GM12878 (cell line): ENCODE measurements at regions not wholly inside any gene's neighbourhood (a gene's known extent, or its start where the extent isn't known, plus 50 kb on each side); places are given as distances from the start of the nearest gene placed in this dataset.
A peak's percentile ranks its signal among the peaks of the same experiment; 100 is the strongest.

ENCODE experiments used
- ATAC-seq: fragments of 200-7000 bp; cut with Tn5 transposase; 3 replicates; pipeline ENCODE4 v1.9.1; 2020; ENCODE audit warnings: mild to moderate bottlenecking, moderate library complexity
- BruUV-seq: library from RNA; stranded (reverse); fragments of 400-500 nt; replicated peaks from 2 replicates; lab custom pipeline; 2021; lab: Mats Ljungman, UMichigan
- CTCF ChIA-PET: fragments of 300-600 bp; sonication (Branson Sonifier 250); formaldehyde crosslinking; extraction: SDS; loops from one replicate; lab custom pipeline; 2021; ENCODE audit warnings: inconsistent platforms; lab: Yijun Ruan, JAX
- POLR2A ChIA-PET: fragments of 350-600 bp; formaldehyde crosslinking; extraction: SDS; loops from one replicate; lab custom pipeline; 2021; ENCODE audit warnings: inconsistent platforms; lab: Charles Lee
- RAD21 ChIA-PET: fragments of 300-600 bp; sonication (Branson Sonifier 250); formaldehyde crosslinking; loops from one replicate; lab custom pipeline; 2023; ENCODE audit warnings: antibody characterized with exemption; ENCODE audit not compliant: unreplicated experiment; lab: Charles Lee
- SMC1A ChIA-PET: fragments of 300-600 bp; sonication (Branson Sonifier 250); formaldehyde crosslinking; loops from one replicate; lab custom pipeline; 2023; ENCODE audit not compliant: unreplicated experiment, uncharacterized antibody; lab: Charles Lee
- DNase-seq: peaks from one replicate; pipeline ENCODE4 v3.0.0-alpha.2; 2011; ENCODE audit warnings: low read depth, low spot score
- FAIRE-seq: peaks from 3 replicates; lab custom pipeline; 2011; peaks lifted over from hg19 to GRCh38; lab: Jason Lieb, UNC
- H2AFZ ChIP-seq: 2 replicates; pipeline ENCODE4 v1.6.0; 2011; ENCODE audit warnings: low read depth, low read length, control low read depth; ENCODE audit not compliant: control insufficient read depth
- H3K27ac ChIP-seq: 2 replicates; pipeline ENCODE4 v1.5.1; 2011; ENCODE audit warnings: control low read depth; ENCODE audit not compliant: control insufficient read depth, insufficient read depth
- H3K27me3 ChIP-seq, 2 experiments: replicated peaks in 1 of 2; 2 replicates each; pipeline versions ENCODE4 v1.6.0 to v1.6.1; 2011; ENCODE audit warnings: low read length in 1 of 2; ENCODE audit not compliant: control insufficient read depth in 2 of 2, insufficient read depth in 2 of 2
- H3K36me3 ChIP-seq, 2 experiments: 2 replicates each; pipeline ENCODE4 v1.5.1; 2011; ENCODE audit warnings: low read length in 1 of 2; ENCODE audit not compliant: control insufficient read depth in 2 of 2, insufficient read depth in 2 of 2
- H3K4me1 ChIP-seq: 2 replicates; pipeline ENCODE4 v1.6.1; 2011; ENCODE audit warnings: mild to moderate bottlenecking, low read length, moderate library complexity, mixed read lengths; ENCODE audit not compliant: control insufficient read depth, insufficient read depth
- H3K4me2 ChIP-seq: 2 replicates; pipeline ENCODE4 v1.6.0; 2011; ENCODE audit warnings: control low read depth; ENCODE audit not compliant: control insufficient read depth, insufficient read depth
- H3K4me3 ChIP-seq: fragments of 200-600 bp; sonication (generic); 2 replicates; pipeline ENCODE4 v1.5.1; 2016
- H3K79me2 ChIP-seq: 2 replicates; pipeline ENCODE4 v1.6.0; 2011; ENCODE audit warnings: low read length; ENCODE audit not compliant: control insufficient read depth, insufficient read depth
- H3K9ac ChIP-seq: 2 replicates; pipeline ENCODE4 v1.8.0; 2011; ENCODE audit warnings: low read length, control low read depth, mixed read lengths; ENCODE audit not compliant: control insufficient read depth, insufficient read depth
- H3K9me3 ChIP-seq: replicated peaks from 3 replicates; pipeline ENCODE4 v1.5.1; 2011; ENCODE audit warnings: mild to moderate bottlenecking, low read length; ENCODE audit not compliant: control insufficient read depth, insufficient read depth
- H4K20me1 ChIP-seq: 2 replicates; pipeline ENCODE4 v1.6.0; 2011; ENCODE audit not compliant: control insufficient read depth, insufficient read depth
- BRCA1 ChIP-seq: IDR thresholded peaks from 2 replicates; pipeline ENCODE4 v1.6.1; 2011; ENCODE audit warnings: low read depth, low read length, improper control_type of control experiment
- CEBPB ChIP-seq, 2 experiments: fragments of 150-350 bp in 1 of 2; IDR thresholded peaks; 2 replicates each; pipeline ENCODE4 v1.6.1; 2012 to 2014; ENCODE audit warnings: low read depth in 2 of 2, low read length in 2 of 2, borderline replicate concordance in 1 of 2, inconsistent platforms in 1 of 2
- CTCF ChIP-seq, 3 experiments: IDR thresholded peaks in 2 of 3; conservative IDR thresholded peaks in 1 of 3; 2 replicates each; pipeline ENCODE4 v1.5.1; 2011; ENCODE audit warnings: low read depth in 3 of 3, low read length in 3 of 3, mild to moderate bottlenecking in 3 of 3, control low read depth in 2 of 3, moderate library complexity in 2 of 3, inconsistent platforms in 1 of 3, mixed read lengths in 1 of 3; ENCODE audit not compliant: control insufficient read depth in 2 of 3, insufficient read depth in 1 of 3; ENCODE audit errors: extremely low read depth in 1 of 3
- DPF2 ChIP-seq: fragments of 450-650 bp; IDR thresholded peaks from 2 replicates; pipeline ENCODE4 v1.6.1; 2017; ENCODE audit warnings: mild to moderate bottlenecking
- ESRRA ChIP-seq: IDR thresholded peaks from 2 replicates; pipeline ENCODE4 v1.6.1; 2012; ENCODE audit warnings: mild to moderate bottlenecking, low read length, improper control_type of control experiment
- NFYB ChIP-seq: IDR thresholded peaks from 2 replicates; pipeline ENCODE4 v1.6.1; 2011; ENCODE audit warnings: low read depth, mild to moderate bottlenecking, low read length, improper control_type of control experiment, moderate library complexity; ENCODE audit not compliant: insufficient read depth
- RAD21 ChIP-seq: IDR thresholded peaks from 2 replicates; pipeline ENCODE4 v1.6.1; 2011; ENCODE audit warnings: mild to moderate bottlenecking, low read depth, low read length, moderate library complexity; ENCODE audit not compliant: insufficient read depth
- RAD51 ChIP-seq: fragments of 450-650 bp; IDR thresholded peaks from 2 replicates; pipeline ENCODE4 v1.6.1; 2016; ENCODE audit warnings: moderate library complexity, mild to moderate bottlenecking, inconsistent platforms
- SMAD1 ChIP-seq: fragments of 450-650 bp; IDR thresholded peaks from 2 replicates; pipeline ENCODE4 v1.6.1; 2018; ENCODE audit warnings: mild to moderate bottlenecking, low read depth; ENCODE audit not compliant: partially characterized antibody
- SMC3 ChIP-seq: IDR thresholded peaks from 2 replicates; pipeline ENCODE4 v1.6.1; 2011; ENCODE audit warnings: low read length, improper control_type of control experiment, borderline replicate concordance
- YY1 ChIP-seq: IDR thresholded peaks from 2 replicates; pipeline ENCODE4 v1.6.1; 2011; ENCODE audit warnings: low read depth, mild to moderate bottlenecking, low read length
- WGBS: methylation state at CpG from one replicate; pipeline ENCODE4 v1.1.6; 2016; ENCODE audit warnings: low lambda C conversion rate; ENCODE audit not compliant: insufficient replicate concordance, insufficient coverage; ENCODE audit errors: missing lambda C conversion rate; 5-methylcytosine and 5-hydroxymethylcytosine counted together
- in situ Hi-C: fragments of 300-500 bp; cut with MboI; formaldehyde crosslinking; loops from 9 replicates; pipeline ENCODE4 v1.14.3; 2018; ENCODE audit warnings: mixed read lengths
- intact Hi-C: fragments of 100-400 bp; cut with micrococcal nuclease; formaldehyde crosslinking; loops from one replicate; pipeline ENCODE4 v1.14.2; 2022; ENCODE audit not compliant: unreplicated experiment

GRCh38 chr16:72241930-72242329 lies 70.0 kb upstream of the PMFBP1 start:
- Histone ChIP-seq H3K4me1 (peaks cover 7% of the 10 kb centered on the region), H3K9me3 (no peaks in the 10 kb centered on the region), H3K27ac (no peak overlapping the region), H4K20me1 (no peaks in the 10 kb centered on the region), H3K36me3 (no peaks in the 10 kb centered on the region), H3K4me3 (no peak overlapping the region), H3K79me2 (no peaks in the 10 kb centered on the region), H3K9ac (no peak overlapping the region), H2AFZ (no peak overlapping the region)
- intact Hi-C loops = loop anchor here (1.0 to 10.0 kb wide), 2 partner anchors 117 to 225 kb away; no protein-coding TSS in a partner anchor
- SMC1A ChIA-PET = no interaction called here
- no TSS peak for BruUV-seq
- RAD21 ChIA-PET = no interaction called here
- FAIRE-seq (no peak), DNase-seq (no peak), ATAC-seq (peak; percentile 65)
- CTCF ChIA-PET = no interaction called here
- 33% methylated on average over 7 of the region's 7 CpGs for WGBS
- POLR2A ChIA-PET = no interaction called here
- TF ChIP-seq RAD21 = peak; percentile 57
- peak; percentile 16; the same call in 1 of the 2 replicates for TF ChIP-seq SMC3
- no peak for TF ChIP-seq SMAD1
- TF ChIP-seq YY1 = peak; percentile 23; the same call in 1 of the 2 replicates
- peak; percentile 36 to 54 (median 41); a peak in 5 of 6 replicates for TF ChIP-seq CTCF (IDR thresholded peaks at IDR 0.05 in 2 of 3, conservative IDR thresholded peaks at IDR 0.05 in 1 of 3; ENCODE audit: control insufficient read depth in 2 of 3, extremely low read depth in 1 of 3, insufficient read depth in 1 of 3, low read depth in 3 of 3, low read length in 3 of 3)
- TF ChIP-seq, all 136 proteins: peak for 4
- Histone ChIP-seq H3K27me3 (no peaks in the 10 kb centered on the region), H3K4me2 (no peak overlapping the region)
- in situ Hi-C loops = no loop called here

DNA sequence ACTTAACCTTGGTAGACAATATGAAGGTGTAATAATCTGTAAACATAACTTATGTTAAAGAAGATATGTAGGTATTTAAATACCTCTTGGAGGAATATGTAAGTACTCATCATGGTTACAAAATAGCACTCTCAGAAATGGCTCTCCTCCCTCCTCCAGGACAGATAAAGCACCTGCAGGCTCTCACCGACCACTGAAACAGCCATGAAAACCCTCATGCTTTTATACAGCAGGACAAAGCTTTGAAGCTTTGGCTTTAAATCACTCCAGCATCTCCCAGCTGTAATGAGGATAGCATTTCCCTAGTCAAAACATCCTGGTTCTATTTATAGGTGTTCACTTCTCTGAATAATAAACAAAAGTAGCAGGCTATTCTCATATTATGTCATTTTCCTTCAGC lies 69.1 kb upstream of the PMFBP1 start:
- no peak overlapping the region for H3K27ac ChIP-seq
- SMC1A ChIA-PET = no interaction called here
- no peak overlapping the region for H3K4me2 ChIP-seq
- POLR2A ChIA-PET = no interaction called here
- H4K20me1 ChIP-seq = no peaks in the 10 kb centered on the region
- no peak overlapping the region for H2AFZ ChIP-seq
- H3K27me3 ChIP-seq = no peaks in the 10 kb centered on the region
- TF ChIP-seq ESRRA = no peak
- no peak for TF ChIP-seq BRCA1
- TF ChIP-seq RAD51 = no peak
- no peak for TF ChIP-seq DPF2
- TF ChIP-seq CEBPB (IDR thresholded peaks at IDR 0.05; ENCODE audit: borderline replicate concordance in 1 of 2, low read depth in 2 of 2, low read length in 2 of 2) = no peak
- TF ChIP-seq NFYB = no peak
- ATAC-seq (no peak), DNase-seq (no peak), FAIRE-seq (no peak)
- H3K9me3 ChIP-seq = no peaks in the 10 kb centered on the region
- no peaks in the 10 kb centered on the region for H3K79me2 ChIP-seq
- in situ Hi-C loops = no loop called here
- H3K4me1 ChIP-seq = peaks cover 3% of the 10 kb centered on the region; the same call in 1 of the 2 replicates
- CTCF ChIA-PET = no interaction called here
- H3K4me3 ChIP-seq = no peak overlapping the region
- RAD21 ChIA-PET = no interaction called here
- no peak overlapping the region for H3K9ac ChIP-seq
- intact Hi-C loops = loop anchor here (10.0 kb wide), 1 partner anchor 116 kb away; no protein-coding TSS in a partner anchor
- 0% methylated on average over 1 of the region's 1 CpG for WGBS
- no peaks in the 10 kb centered on the region for H3K36me3 ChIP-seq
- BruUV-seq = no TSS peak
